Endodermal cell (in vitro differentiated cells): ENCODE measurements at regions not wholly inside any gene's neighbourhood (a gene's known extent, or its start where the extent isn't known, plus 50 kb on each side); places are given as distances from the start of the nearest gene placed in this dataset.

Source experiments
- DNase-seq: peaks from one replicate; pipeline ENCODE4 v3.0.0-alpha.2; 2017
- H3K27ac ChIP-seq: 2 replicates; pipeline ENCODE4 v1.5.1; 2013; ENCODE audit warnings: mild to moderate bottlenecking, low read depth, low read length, moderate library complexity
- H3K27me3 ChIP-seq: 2 replicates; pipeline ENCODE4 v1.6.1; 2013; ENCODE audit warnings: mild to moderate bottlenecking, low read length, moderate library complexity; ENCODE audit not compliant: insufficient read depth, control insufficient read depth, poor library complexity, severe bottlenecking
- H3K36me3 ChIP-seq: 2 replicates; pipeline ENCODE4 v1.7.0; 2013; ENCODE audit warnings: mild to moderate bottlenecking, low read length, moderate library complexity; ENCODE audit not compliant: control insufficient read depth, insufficient read depth
- H3K4me1 ChIP-seq: one replicate; pipeline ENCODE4 v1.7.0; 2013; ENCODE audit warnings: low read length; ENCODE audit not compliant: control insufficient read depth, insufficient read depth
- H3K4me3 ChIP-seq: 2 replicates; pipeline ENCODE4 v1.5.1; 2013; ENCODE audit warnings: mild to moderate bottlenecking, low read length, moderate library complexity
- H3K9ac ChIP-seq: 2 replicates; pipeline ENCODE4 v1.6.1; 2013; ENCODE audit warnings: mild to moderate bottlenecking, low read length, moderate library complexity; ENCODE audit not compliant: poor library complexity, severe bottlenecking; ENCODE audit errors: extremely low read depth
- H3K9me3 ChIP-seq: 2 replicates; pipeline ENCODE4 v1.6.1; 2013; ENCODE audit warnings: mild to moderate bottlenecking, low read length, moderate library complexity; ENCODE audit not compliant: control insufficient read depth
- H3K27ac Mint-ChIP-seq: 2 replicates; pipeline ENCODE4 v1.8.0; 2020; ENCODE audit warnings: mixed read lengths
- H3K27me3 Mint-ChIP-seq: 2 replicates; pipeline ENCODE4 v1.8.0; 2021; ENCODE audit warnings: mild to moderate bottlenecking, mixed read lengths; ENCODE audit not compliant: insufficient read depth
- H3K36me3 Mint-ChIP-seq: 2 replicates; pipeline ENCODE4 v1.8.0; 2020; ENCODE audit warnings: low read depth, mixed read lengths
- H3K4me1 Mint-ChIP-seq: 2 replicates; pipeline ENCODE4 v1.8.0; 2020; ENCODE audit warnings: mixed read lengths
- H3K4me3 Mint-ChIP-seq: 2 replicates; pipeline ENCODE4 v1.8.0; 2020; ENCODE audit warnings: mild to moderate bottlenecking, moderate library complexity, mixed read lengths
- H3K9me3 Mint-ChIP-seq: 2 replicates; pipeline ENCODE4 v1.8.0; 2020; ENCODE audit warnings: mild to moderate bottlenecking, mixed read lengths
- CTCF ChIP-seq: fragments of 200-600 bp; sonication (generic); conservative IDR thresholded peaks from 2 replicates; pipeline ENCODE4 v1.5.0; 2021; ENCODE audit warnings: antibody characterized with exemption, mild to moderate bottlenecking
- WGBS, 2 experiments: methylation state at CpG; one replicate each; pipeline versions ENCODE4 v1.1.5 to v1.1.7; 2013; ENCODE audit warnings: missing lambda C conversion rate in 2 of 2, mixed read lengths in 1 of 2; ENCODE audit not compliant: insufficient coverage in 1 of 2, insufficient read length in 1 of 2; 5-methylcytosine and 5-hydroxymethylcytosine counted together

DNA sequence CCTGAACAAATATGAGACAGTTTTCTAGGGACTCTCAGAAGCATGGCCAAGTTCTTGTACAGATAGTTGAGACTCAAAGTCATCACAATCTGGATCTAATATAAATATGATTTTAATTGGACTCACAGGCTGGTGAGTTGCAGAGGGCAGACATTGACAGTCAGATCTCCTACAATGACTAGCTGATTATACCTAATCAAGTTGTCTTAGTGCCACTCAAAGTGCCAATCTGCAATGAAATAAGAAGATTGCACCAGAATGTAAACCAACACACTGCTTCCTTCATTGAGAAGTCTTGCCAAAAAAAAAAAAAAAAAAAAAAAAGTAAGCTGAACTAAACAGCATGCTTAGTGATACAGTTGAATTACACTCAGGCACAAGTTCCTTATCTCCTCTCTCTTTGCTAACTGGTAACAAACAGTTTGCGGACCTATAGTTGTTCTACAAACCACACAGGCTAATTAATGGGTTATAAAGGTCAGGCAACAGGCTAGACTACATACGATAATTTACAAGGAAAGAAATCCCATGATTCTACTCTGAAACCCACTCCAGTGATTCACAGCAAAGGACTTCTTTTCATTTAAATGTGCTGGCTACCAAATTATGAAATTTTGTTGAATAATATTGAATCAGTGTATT lies 107.3 kb upstream of the NIPBL start:
- H3K9me3 ChIP-seq = peaks cover 10% of the 10 kb centered on the region
- no peaks in the 10 kb centered on the region for H3K36me3 Mint-ChIP-seq
- TF ChIP-seq CTCF = no peak
- DNase-seq = no peak
- no peak overlapping the region for H3K4me3 Mint-ChIP-seq
- H3K9me3 Mint-ChIP-seq = peaks cover 8% of the 10 kb centered on the region
- no peak overlapping the region for H3K9ac ChIP-seq
- H3K27ac Mint-ChIP-seq = no peak overlapping the region
- no peak overlapping the region for H3K27ac ChIP-seq
- no peaks in the 10 kb centered on the region for H3K36me3 ChIP-seq
- peaks cover 3% of the 10 kb centered on the region for H3K27me3 Mint-ChIP-seq
- H3K27me3 ChIP-seq = no peaks in the 10 kb centered on the region
- 92 to 93% methylated on average over 2 of the region's 2 CpGs for WGBS, 2 experiments
- H3K4me1 Mint-ChIP-seq = no peaks in the 10 kb centered on the region
- H3K4me1 ChIP-seq = no peaks in the 10 kb centered on the region
- no peak overlapping the region for H3K4me3 ChIP-seq

GRCh38 chr5:36770125-36770524 lies 106.4 kb upstream of the NIPBL start:
- no peak overlapping the region for H3K27ac Mint-ChIP-seq
- no peak overlapping the region for H3K27ac ChIP-seq
- H3K36me3 ChIP-seq = no peaks in the 10 kb centered on the region
- H3K27me3 ChIP-seq = no peaks in the 10 kb centered on the region
- no peaks in the 10 kb centered on the region for H3K4me1 Mint-ChIP-seq
- no peak overlapping the region for H3K4me3 Mint-ChIP-seq
- H3K9me3 Mint-ChIP-seq = peaks cover 8% of the 10 kb centered on the region
- H3K4me3 ChIP-seq = no peak overlapping the region
- no peak for DNase-seq
- 78 to 96% methylated on average over 3 to 4 of the region's 4 CpGs for WGBS, 2 experiments
- H3K36me3 Mint-ChIP-seq = no peaks in the 10 kb centered on the region
- peaks cover 10% of the 10 kb centered on the region for H3K9me3 ChIP-seq
- H3K4me1 ChIP-seq = no peaks in the 10 kb centered on the region
- H3K27me3 Mint-ChIP-seq = peaks cover 3% of the 10 kb centered on the region
- H3K9ac ChIP-seq = no peak overlapping the region
- TF ChIP-seq CTCF = no peak

DNA sequence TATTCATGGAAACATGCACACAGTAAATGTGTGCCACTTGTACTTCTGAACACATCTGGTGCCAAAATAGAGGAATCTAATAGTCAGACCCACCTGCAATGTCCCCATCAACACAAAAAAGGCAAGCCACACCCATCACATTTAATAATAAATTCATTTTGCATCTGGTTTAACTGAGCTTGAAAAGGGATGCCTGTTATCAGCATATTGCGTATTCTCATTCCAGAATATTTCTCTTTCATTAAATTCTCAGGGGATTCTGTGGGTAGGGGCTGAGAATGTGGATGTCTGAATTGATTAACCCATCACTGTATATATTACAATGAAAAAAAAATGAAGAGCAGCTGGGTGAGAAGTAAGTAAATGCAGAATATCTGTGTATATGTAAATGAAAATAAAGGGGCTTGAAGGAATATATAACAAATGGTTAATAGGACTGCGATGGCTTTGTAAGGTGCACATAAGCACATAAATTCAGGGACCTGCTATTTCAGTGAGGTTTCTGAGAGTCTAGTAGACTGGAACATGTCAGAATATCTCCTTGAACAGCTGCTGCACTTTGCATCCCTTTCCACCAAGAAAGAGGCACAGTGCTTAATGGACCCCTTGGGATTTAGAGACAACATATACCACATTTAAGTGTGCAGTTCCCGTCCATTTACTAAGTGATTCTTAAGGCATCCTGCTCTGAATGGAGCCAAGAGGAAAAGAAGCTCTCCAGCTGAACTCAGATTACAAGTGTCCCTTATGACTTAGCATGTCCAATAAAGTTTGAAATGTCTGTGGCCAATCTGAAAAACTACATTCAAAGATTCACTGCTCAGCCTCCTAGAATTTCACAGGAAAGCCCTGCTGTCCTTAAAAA lies 104.1 kb upstream of the NIPBL start:
- Histone ChIP-seq H3K27me3 (no peaks in the 10 kb centered on the region), H3K4me1 (no peaks in the 10 kb centered on the region), H3K4me3 (no peak overlapping the region), H3K9ac (no peak overlapping the region), H3K9me3 (no peaks in the 10 kb centered on the region), H3K36me3 (no peaks in the 10 kb centered on the region), H3K27ac (no peak overlapping the region)
- no peak for DNase-seq
- Mint-ChIP-seq H3K4me3 (no peak overlapping the region), H3K4me1 (peaks cover 1% of the 10 kb centered on the region), H3K9me3 (peaks cover 7% of the 10 kb centered on the region), H3K36me3 (no peaks in the 10 kb centered on the region), H3K27me3 (peaks cover 3% of the 10 kb centered on the region), H3K27ac (no peak overlapping the region)
- 86 to 91% methylated on average over 2 of the region's 3 CpGs for WGBS, 2 experiments
- no peak for TF ChIP-seq CTCF
